ENCODE measurements at regions not wholly inside any gene's neighbourhood (a gene's known extent, or its start where the extent isn't known, plus 50 kb on each side); places are given as distances from the start of the nearest gene placed in this dataset.

GRCh38 chr20:23186808-23187207, 100.7 kb upstream of the CD93 start:
- no peaks in the 10 kb centered on the region for H3K27me3 ChIP-seq (ENCODE audit: control insufficient read depth, insufficient read depth, low read length, poor library complexity, severe bottlenecking)
- H3K36me3 ChIP-seq (ENCODE audit: control insufficient read depth, insufficient read depth, low read length): no peaks in the 10 kb centered on the region
- no peak overlapping the region for H3K4me3 ChIP-seq (ENCODE audit: insufficient read depth, low read depth, low read length)
- H3K4me1 ChIP-seq (ENCODE audit: control insufficient read depth, insufficient read depth, low read length): no peaks in the 10 kb centered on the region
- WGBS, 2 experiments: 94% methylated on average over 5 of the region's 5 CpGs
- H3K27ac ChIP-seq (ENCODE audit: insufficient read depth, low read depth, low read length, poor library complexity, severe bottlenecking): no peak overlapping the region
- no peaks in the 10 kb centered on the region for H3K9me3 ChIP-seq (ENCODE audit: control insufficient read depth, low read length)

- H3K27ac ChIP-seq (ENCODE audit: insufficient read depth, low read depth, low read length, poor library complexity, severe bottlenecking): no peak overlapping the region
- H3K4me3 ChIP-seq (ENCODE audit: insufficient read depth, low read depth, low read length): no peak overlapping the region
- H3K27me3 ChIP-seq (ENCODE audit: control insufficient read depth, insufficient read depth, low read length, poor library complexity, severe bottlenecking): no peaks in the 10 kb centered on the region
- WGBS, 2 experiments: 87% methylated on average over 9 of the region's 9 CpGs
- no peaks in the 10 kb centered on the region for H3K9me3 ChIP-seq (ENCODE audit: control insufficient read depth, low read length)
- H3K36me3 ChIP-seq (ENCODE audit: control insufficient read depth, insufficient read depth, low read length): no peaks in the 10 kb centered on the region
- H3K4me1 ChIP-seq (ENCODE audit: control insufficient read depth, insufficient read depth, low read length): no peaks in the 10 kb centered on the region
Measured at GRCh38 chr20:23180451-23180921, 94.4 kb upstream of the CD93 start.

- WGBS, 2 experiments: 88 to 100% methylated on average over 1 of the region's 1 CpG
- Histone ChIP-seq H3K9me3 (ENCODE audit: control insufficient read depth, low read length) (no peaks in the 10 kb centered on the region), H3K27me3 (ENCODE audit: control insufficient read depth, insufficient read depth, low read length, poor library complexity, severe bottlenecking) (no peaks in the 10 kb centered on the region), H3K36me3 (ENCODE audit: control insufficient read depth, insufficient read depth, low read length) (no peaks in the 10 kb centered on the region), H3K27ac (ENCODE audit: insufficient read depth, low read depth, low read length, poor library complexity, severe bottlenecking) (no peak overlapping the region), H3K4me3 (ENCODE audit: insufficient read depth, low read depth, low read length) (no peak overlapping the region), H3K4me1 (ENCODE audit: control insufficient read depth, insufficient read depth, low read length) (no peaks in the 10 kb centered on the region)
Measured at GRCh38 chr20:23179766-23180403, 93.8 kb upstream of the CD93 start.

- Histone ChIP-seq H3K27ac (ENCODE audit: insufficient read depth, low read depth, low read length, poor library complexity, severe bottlenecking) (no peak overlapping the region), H3K27me3 (ENCODE audit: control insufficient read depth, insufficient read depth, low read length, poor library complexity, severe bottlenecking) (no peaks in the 10 kb centered on the region), H3K9me3 (ENCODE audit: control insufficient read depth, low read length) (no peaks in the 10 kb centered on the region), H3K36me3 (ENCODE audit: control insufficient read depth, insufficient read depth, low read length) (no peaks in the 10 kb centered on the region), H3K4me3 (ENCODE audit: insufficient read depth, low read depth, low read length) (no peak overlapping the region), H3K4me1 (ENCODE audit: control insufficient read depth, insufficient read depth, low read length) (no peaks in the 10 kb centered on the region)
- 78 to 87% methylated on average over 3 of the region's 3 CpGs for WGBS, 2 experiments
Measured at GRCh38 chr20:23178806-23179205, 92.7 kb upstream of the CD93 start.

GRCh38 chr20:23174821-23175220, 88.7 kb upstream of the CD93 start:
- Histone ChIP-seq H3K9me3 (ENCODE audit: control insufficient read depth, low read length) (no peaks in the 10 kb centered on the region), H3K27me3 (ENCODE audit: control insufficient read depth, insufficient read depth, low read length, poor library complexity, severe bottlenecking) (no peaks in the 10 kb centered on the region), H3K27ac (ENCODE audit: insufficient read depth, low read depth, low read length, poor library complexity, severe bottlenecking) (no peak overlapping the region), H3K36me3 (ENCODE audit: control insufficient read depth, insufficient read depth, low read length) (no peaks in the 10 kb centered on the region), H3K4me3 (ENCODE audit: insufficient read depth, low read depth, low read length) (no peak overlapping the region), H3K4me1 (ENCODE audit: control insufficient read depth, insufficient read depth, low read length) (no peaks in the 10 kb centered on the region)
- 100% methylated on average over 2 of the region's 3 CpGs; no CpG with 5 or more reads in 1 of the 2 experiments for WGBS, 2 experiments

GRCh38 chr20:23167431-23167830, 81.3 kb upstream of the CD93 start:
- H3K4me1 ChIP-seq (ENCODE audit: control insufficient read depth, insufficient read depth, low read length): no peaks in the 10 kb centered on the region
- no peaks in the 10 kb centered on the region for H3K27me3 ChIP-seq (ENCODE audit: control insufficient read depth, insufficient read depth, low read length, poor library complexity, severe bottlenecking)
- H3K27ac ChIP-seq (ENCODE audit: insufficient read depth, low read depth, low read length, poor library complexity, severe bottlenecking): no peak overlapping the region
- no peaks in the 10 kb centered on the region for H3K36me3 ChIP-seq (ENCODE audit: control insufficient read depth, insufficient read depth, low read length)
- no peak overlapping the region for H3K4me3 ChIP-seq (ENCODE audit: insufficient read depth, low read depth, low read length)
- 94 to 100% methylated on average over 3 of the region's 4 CpGs for WGBS, 2 experiments
- H3K9me3 ChIP-seq (ENCODE audit: control insufficient read depth, low read length): no peaks in the 10 kb centered on the region

GRCh38 chr20:23166563-23166962, 80.4 kb upstream of the CD93 start:
- no peaks in the 10 kb centered on the region for H3K27me3 ChIP-seq (ENCODE audit: control insufficient read depth, insufficient read depth, low read length, poor library complexity, severe bottlenecking)
- H3K36me3 ChIP-seq (ENCODE audit: control insufficient read depth, insufficient read depth, low read length): no peaks in the 10 kb centered on the region
- WGBS, 2 experiments: 93 to 95% methylated on average over 7 of the region's 7 CpGs
- no peak overlapping the region for H3K4me3 ChIP-seq (ENCODE audit: insufficient read depth, low read depth, low read length)
- H3K27ac ChIP-seq (ENCODE audit: insufficient read depth, low read depth, low read length, poor library complexity, severe bottlenecking): no peak overlapping the region
- H3K9me3 ChIP-seq (ENCODE audit: control insufficient read depth, low read length): no peaks in the 10 kb centered on the region
- H3K4me1 ChIP-seq (ENCODE audit: control insufficient read depth, insufficient read depth, low read length): no peaks in the 10 kb centered on the region

GRCh38 chr20:23165964-23166363, 79.8 kb upstream of the CD93 start:
- 95% methylated on average over 7 of the region's 7 CpGs for WGBS, 2 experiments
- no peaks in the 10 kb centered on the region for H3K27me3 ChIP-seq (ENCODE audit: control insufficient read depth, insufficient read depth, low read length, poor library complexity, severe bottlenecking)
- H3K4me3 ChIP-seq (ENCODE audit: insufficient read depth, low read depth, low read length): no peak overlapping the region
- H3K27ac ChIP-seq (ENCODE audit: insufficient read depth, low read depth, low read length, poor library complexity, severe bottlenecking): no peak overlapping the region
- H3K36me3 ChIP-seq (ENCODE audit: control insufficient read depth, insufficient read depth, low read length): no peaks in the 10 kb centered on the region
- no peaks in the 10 kb centered on the region for H3K9me3 ChIP-seq (ENCODE audit: control insufficient read depth, low read length)
- peaks cover 1% of the 10 kb centered on the region for H3K4me1 ChIP-seq (ENCODE audit: control insufficient read depth, insufficient read depth, low read length)

GRCh38 chr20:23165307-23165750, 79.2 kb upstream of the CD93 start:
- no peak overlapping the region for H3K4me3 ChIP-seq (ENCODE audit: insufficient read depth, low read depth, low read length)
- H3K27ac ChIP-seq (ENCODE audit: insufficient read depth, low read depth, low read length, poor library complexity, severe bottlenecking): no peak overlapping the region
- H3K9me3 ChIP-seq (ENCODE audit: control insufficient read depth, low read length): no peaks in the 10 kb centered on the region
- H3K36me3 ChIP-seq (ENCODE audit: control insufficient read depth, insufficient read depth, low read length): no peaks in the 10 kb centered on the region
- H3K4me1 ChIP-seq (ENCODE audit: control insufficient read depth, insufficient read depth, low read length): peaks cover 8% of the 10 kb centered on the region
- WGBS, 2 experiments: 62 to 66% methylated on average over 12 of the region's 12 CpGs
- H3K27me3 ChIP-seq (ENCODE audit: control insufficient read depth, insufficient read depth, low read length, poor library complexity, severe bottlenecking): no peaks in the 10 kb centered on the region

- Histone ChIP-seq H3K4me1 (ENCODE audit: control insufficient read depth, insufficient read depth, low read length) (peaks cover 12% of the 10 kb centered on the region), H3K4me3 (ENCODE audit: insufficient read depth, low read depth, low read length) (no peak overlapping the region), H3K36me3 (ENCODE audit: control insufficient read depth, insufficient read depth, low read length) (no peaks in the 10 kb centered on the region), H3K27me3 (ENCODE audit: control insufficient read depth, insufficient read depth, low read length, poor library complexity, severe bottlenecking) (no peaks in the 10 kb centered on the region), H3K9me3 (ENCODE audit: control insufficient read depth, low read length) (no peaks in the 10 kb centered on the region), H3K27ac (ENCODE audit: insufficient read depth, low read depth, low read length, poor library complexity, severe bottlenecking) (no peak overlapping the region)
- WGBS, 2 experiments: 92% methylated on average over 13 of the region's 13 CpGs
Measured at GRCh38 chr20:23164176-23164601, 78.1 kb upstream of the CD93 start.
